ENCODE measurements at regions not wholly inside any gene's neighbourhood (a gene's known extent, or its start where the extent isn't known, plus 50 kb on each side); places are given as distances from the start of the nearest gene placed in this dataset.
"Not testable (repeated sequence)": the region's sequence is repeated elsewhere in the genome, so short reads cannot be mapped to it uniquely, and the experiment has no call there.

GRCh38 chr13:46463719-46464118, 76.7 kb upstream of the RUBCNL start:
- no peak for DNase-seq

- DNase-seq, result not testable (repeated sequence)
Measured at GRCh38 chr13:46460223-46460622, 73.2 kb upstream of the RUBCNL start.

- DNase-seq, result not testable (repeated sequence)
Measured at GRCh38 chr13:46457255-46457654, 70.2 kb upstream of the RUBCNL start.

- not testable (repeated sequence) for DNase-seq
Measured at GRCh38 chr13:46455924-46456323, 68.9 kb upstream of the RUBCNL start.

GRCh38 chr13:46451145-46451544, 64.1 kb upstream of the RUBCNL start:
- not testable (repeated sequence) for DNase-seq

GRCh38 chr13:46449949-46450348, 62.9 kb upstream of the RUBCNL start:
- DNase-seq, result not testable (repeated sequence)

GRCh38 chr13:46448148-46448547, 61.1 kb upstream of the RUBCNL start:
- DNase-seq, result not testable (repeated sequence)

- not testable (repeated sequence) for DNase-seq
Measured at GRCh38 chr13:46437808-46438404, 50.9 kb upstream of the RUBCNL start.
